Esophagus muscularis mucosa (tissue), 3 donors: ENCODE measurements at regions not wholly inside any gene's neighbourhood (a gene's known extent, or its start where the extent isn't known, plus 50 kb on each side); places are given as distances from the start of the nearest gene placed in this dataset.

Source experiments
- POLR2A ChIP-seq: fragments of 450-650 bp; IDR thresholded peaks from one replicate; pipeline ENCODE4 v1.6.1; 2017; ENCODE audit warnings: antibody characterized with exemption, moderate library complexity, mild to moderate bottlenecking, low read depth
- TF ChIP-seq, protein P1 (sequence below), 3 experiments: fragments of 200-600 bp in 2 of 3; fragments of 450-650 bp in 1 of 3; sonication (generic) in 2 of 3; IDR thresholded peaks; one replicate each; pipeline ENCODE4 v1.5.1; 2017 to 2019; ENCODE audit warnings: antibody characterized with exemption in 3 of 3, mild to moderate bottlenecking in 2 of 3, moderate library complexity in 1 of 3

GRCh38 chr3:89699229-89699628 lies 591.8 kb downstream of the EPHA3 start:
- TF ChIP-seq, protein P1, sequence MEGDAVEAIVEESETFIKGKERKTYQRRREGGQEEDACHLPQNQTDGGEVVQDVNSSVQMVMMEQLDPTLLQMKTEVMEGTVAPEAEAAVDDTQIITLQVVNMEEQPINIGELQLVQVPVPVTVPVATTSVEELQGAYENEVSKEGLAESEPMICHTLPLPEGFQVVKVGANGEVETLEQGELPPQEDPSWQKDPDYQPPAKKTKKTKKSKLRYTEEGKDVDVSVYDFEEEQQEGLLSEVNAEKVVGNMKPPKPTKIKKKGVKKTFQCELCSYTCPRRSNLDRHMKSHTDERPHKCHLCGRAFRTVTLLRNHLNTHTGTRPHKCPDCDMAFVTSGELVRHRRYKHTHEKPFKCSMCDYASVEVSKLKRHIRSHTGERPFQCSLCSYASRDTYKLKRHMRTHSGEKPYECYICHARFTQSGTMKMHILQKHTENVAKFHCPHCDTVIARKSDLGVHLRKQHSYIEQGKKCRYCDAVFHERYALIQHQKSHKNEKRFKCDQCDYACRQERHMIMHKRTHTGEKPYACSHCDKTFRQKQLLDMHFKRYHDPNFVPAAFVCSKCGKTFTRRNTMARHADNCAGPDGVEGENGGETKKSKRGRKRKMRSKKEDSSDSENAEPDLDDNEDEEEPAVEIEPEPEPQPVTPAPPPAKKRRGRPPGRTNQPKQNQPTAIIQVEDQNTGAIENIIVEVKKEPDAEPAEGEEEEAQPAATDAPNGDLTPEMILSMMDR (IDR thresholded peaks at IDR 0.05), result no peak
- TF ChIP-seq POLR2A, result no peak
